HEK293 (cell line): ENCODE measurements at regions not wholly inside any gene's neighbourhood (a gene's known extent, or its start where the extent isn't known, plus 50 kb on each side); places are given as distances from the start of the nearest gene placed in this dataset.
"Not testable (repeated sequence)": the region's sequence is repeated elsewhere in the genome, so short reads cannot be mapped to it uniquely, and the experiment has no call there.

ENCODE experiments used
- YY1 ChIP-seq: fragments of 450-650 bp; formaldehyde crosslinking; IDR thresholded peaks from 2 replicates; pipeline ENCODE4 v1.5.1; 2018; ENCODE audit warnings: missing biosample characterization, missing genetic modification characterization
- ZBTB1 ChIP-seq: fragments of 450-650 bp; formaldehyde crosslinking; IDR thresholded peaks from 2 replicates; pipeline ENCODE4 v1.5.1; 2016; ENCODE audit warnings: missing biosample characterization, missing genetic modification characterization
- ZBTB21 ChIP-seq: fragments of 450-650 bp; formaldehyde crosslinking; IDR thresholded peaks from 2 replicates; pipeline ENCODE4 v1.5.1; 2017; ENCODE audit warnings: missing biosample characterization, missing genetic modification characterization
- ZNF175 ChIP-seq: fragments of 450-650 bp; formaldehyde crosslinking; IDR thresholded peaks from 2 replicates; pipeline ENCODE4 v1.5.1; 2016; ENCODE audit warnings: missing biosample characterization, missing genetic modification characterization
- ZNF354C ChIP-seq: fragments of 450-650 bp; formaldehyde crosslinking; IDR thresholded peaks from 2 replicates; pipeline ENCODE4 v1.5.1; 2016; ENCODE audit warnings: missing biosample characterization, missing genetic modification characterization, low read depth, borderline replicate concordance

DNA sequence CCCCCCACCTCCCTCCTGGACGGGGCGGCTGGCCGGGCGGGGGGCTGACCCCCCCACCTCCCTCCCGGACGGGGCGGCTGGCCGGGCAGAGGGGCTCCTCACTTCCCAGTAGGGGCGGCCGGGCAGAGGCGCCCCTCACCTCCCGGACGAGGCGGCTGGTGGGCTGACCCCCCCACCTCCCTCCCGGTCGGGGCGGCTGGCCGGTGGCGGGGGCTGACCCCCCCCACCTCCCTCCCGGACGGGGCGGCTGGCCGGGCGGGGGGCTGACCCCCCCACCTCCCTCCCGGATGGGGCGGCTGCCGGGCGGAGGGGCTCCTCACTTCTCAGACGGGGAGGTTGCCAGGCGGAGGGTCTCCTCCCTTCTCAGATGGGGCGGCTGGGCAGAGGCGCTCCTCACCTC is 166.9 kb upstream of the TAPT1 start:
- TF ChIP-seq ZBTB1 (tag by site-specific recombination); YY1 (tag by site-specific recombination); ZBTB21 (tag by site-specific recombination); ZNF354C (tag by site-specific recombination); ZNF175: not testable (repeated sequence)
